ENCODE measurements at regions not wholly inside any gene's neighbourhood (a gene's known extent, or its start where the extent isn't known, plus 50 kb on each side); places are given as distances from the start of the nearest gene placed in this dataset.

- DNase-seq (ENCODE audit: low spot score) = no peak
- Histone ChIP-seq H4K20me1 (ENCODE audit: insufficient read depth, low read length) (no peaks in the 10 kb centered on the region), H3K4me3 (ENCODE audit: low read depth, low read length, poor library complexity, severe bottlenecking) (no peak overlapping the region), H3K4me1 (ENCODE audit: insufficient read depth, low read length, poor library complexity, severe bottlenecking) (no peaks in the 10 kb centered on the region), H3K9me2 (ENCODE audit: insufficient read depth, low read length) (no peaks in the 10 kb centered on the region), H2AFZ (ENCODE audit: low read length) (no peak overlapping the region), H3K79me2 (ENCODE audit: insufficient read depth, low read depth, low read length) (no peaks in the 10 kb centered on the region), H3K4me2 (ENCODE audit: low read length) (no peak overlapping the region), H3K9me3 (ENCODE audit: low read length) (0 out of 2 replicates have a peak, but pooled peaks cover 25% of the 10 kb centered on the region), H3K36me3 (ENCODE audit: insufficient read depth, low read length) (no peaks in the 10 kb centered on the region), H3K27ac (ENCODE audit: low read depth, low read length, poor library complexity, severe bottlenecking) (no peak overlapping the region)
- CTCF ChIA-PET (ENCODE audit: unreplicated experiment) = no interaction called here
- POLR2A ChIA-PET = no interaction called here
- BruUV-seq (replicated peaks) = no TSS peak
- TF ChIP-seq, protein P1, sequence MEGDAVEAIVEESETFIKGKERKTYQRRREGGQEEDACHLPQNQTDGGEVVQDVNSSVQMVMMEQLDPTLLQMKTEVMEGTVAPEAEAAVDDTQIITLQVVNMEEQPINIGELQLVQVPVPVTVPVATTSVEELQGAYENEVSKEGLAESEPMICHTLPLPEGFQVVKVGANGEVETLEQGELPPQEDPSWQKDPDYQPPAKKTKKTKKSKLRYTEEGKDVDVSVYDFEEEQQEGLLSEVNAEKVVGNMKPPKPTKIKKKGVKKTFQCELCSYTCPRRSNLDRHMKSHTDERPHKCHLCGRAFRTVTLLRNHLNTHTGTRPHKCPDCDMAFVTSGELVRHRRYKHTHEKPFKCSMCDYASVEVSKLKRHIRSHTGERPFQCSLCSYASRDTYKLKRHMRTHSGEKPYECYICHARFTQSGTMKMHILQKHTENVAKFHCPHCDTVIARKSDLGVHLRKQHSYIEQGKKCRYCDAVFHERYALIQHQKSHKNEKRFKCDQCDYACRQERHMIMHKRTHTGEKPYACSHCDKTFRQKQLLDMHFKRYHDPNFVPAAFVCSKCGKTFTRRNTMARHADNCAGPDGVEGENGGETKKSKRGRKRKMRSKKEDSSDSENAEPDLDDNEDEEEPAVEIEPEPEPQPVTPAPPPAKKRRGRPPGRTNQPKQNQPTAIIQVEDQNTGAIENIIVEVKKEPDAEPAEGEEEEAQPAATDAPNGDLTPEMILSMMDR (conservative IDR thresholded peaks at IDR 0.05; ENCODE audit: low read length) = no peak
- no peak for TF ChIP-seq EZH2phosphoT487 (IDR thresholded peaks at IDR 0.05; ENCODE audit: borderline replicate concordance, low read depth, low read length)
- intact Hi-C loops (cut with micrococcal nuclease; ENCODE audit: unreplicated experiment) = no loop called here
Measured at GRCh38 chr3:84224262-84224661, 734.5 kb upstream of the CADM2 start.

- POLR2A ChIA-PET = no interaction called here
- Histone ChIP-seq H3K79me2 (ENCODE audit: insufficient read depth, low read depth, low read length) (no peaks in the 10 kb centered on the region), H3K9me2 (ENCODE audit: insufficient read depth, low read length) (no peaks in the 10 kb centered on the region; the same call in 1 of the 2 replicates), H3K27ac (ENCODE audit: low read depth, low read length, poor library complexity, severe bottlenecking) (no peak overlapping the region), H4K20me1 (ENCODE audit: insufficient read depth, low read length) (no peaks in the 10 kb centered on the region), H2AFZ (ENCODE audit: low read length) (no peak overlapping the region), H3K4me2 (ENCODE audit: low read length) (no peak overlapping the region), H3K9me3 (ENCODE audit: low read length) (no peaks in the 10 kb centered on the region), H3K4me3 (ENCODE audit: low read depth, low read length, poor library complexity, severe bottlenecking) (no peak overlapping the region), H3K36me3 (ENCODE audit: insufficient read depth, low read length) (no peaks in the 10 kb centered on the region), H3K4me1 (ENCODE audit: insufficient read depth, low read length, poor library complexity, severe bottlenecking) (no peaks in the 10 kb centered on the region)
- BruUV-seq (replicated peaks) = no TSS peak
- DNase-seq (ENCODE audit: low spot score) = no peak
- CTCF ChIA-PET (ENCODE audit: unreplicated experiment) = no interaction called here
- intact Hi-C loops (cut with micrococcal nuclease; ENCODE audit: unreplicated experiment) = no loop called here
- TF ChIP-seq EZH2phosphoT487 (IDR thresholded peaks at IDR 0.05; ENCODE audit: borderline replicate concordance, low read depth, low read length) = no peak
- TF ChIP-seq, protein P1 (conservative IDR thresholded peaks at IDR 0.05; ENCODE audit: low read length) = no peak
Measured at GRCh38 chr3:84236261-84236660, 722.5 kb upstream of the CADM2 start.

- Histone ChIP-seq H3K9me2 (ENCODE audit: insufficient read depth, low read length) (no peaks in the 10 kb centered on the region), H3K9me3 (ENCODE audit: low read length) (no peaks in the 10 kb centered on the region), H3K36me3 (ENCODE audit: insufficient read depth, low read length) (no peaks in the 10 kb centered on the region), H3K27ac (ENCODE audit: low read depth, low read length, poor library complexity, severe bottlenecking) (no peak overlapping the region), H3K4me3 (ENCODE audit: low read depth, low read length, poor library complexity, severe bottlenecking) (no peak overlapping the region), H3K4me2 (ENCODE audit: low read length) (no peak overlapping the region), H2AFZ (ENCODE audit: low read length) (no peak overlapping the region), H3K79me2 (ENCODE audit: insufficient read depth, low read depth, low read length) (no peaks in the 10 kb centered on the region), H4K20me1 (ENCODE audit: insufficient read depth, low read length) (no peaks in the 10 kb centered on the region), H3K4me1 (ENCODE audit: insufficient read depth, low read length, poor library complexity, severe bottlenecking) (no peaks in the 10 kb centered on the region)
- no TSS peak for BruUV-seq (replicated peaks)
- intact Hi-C loops (cut with micrococcal nuclease; ENCODE audit: unreplicated experiment) = no loop called here
- TF ChIP-seq, protein P1 (conservative IDR thresholded peaks at IDR 0.05; ENCODE audit: low read length) = no peak
- TF ChIP-seq EZH2phosphoT487 (IDR thresholded peaks at IDR 0.05; ENCODE audit: borderline replicate concordance, low read depth, low read length) = no peak
- no peak for DNase-seq (ENCODE audit: low spot score)
- ChIA-PET CTCF (ENCODE audit: unreplicated experiment) (no interaction called here), POLR2A (no interaction called here)
Measured at GRCh38 chr3:84245789-84246188, 713.0 kb upstream of the CADM2 start.

Measured in OCI-LY7 (cell line).